ENCODE measurements at regions not wholly inside any gene's neighbourhood (a gene's known extent, or its start where the extent isn't known, plus 50 kb on each side); places are given as distances from the start of the nearest gene placed in this dataset.
"Not testable (repeated sequence)": the region's sequence is repeated elsewhere in the genome, so short reads cannot be mapped to it uniquely, and the experiment has no call there.

- DNase-seq, result no peak
- in situ Hi-C loops (cut with MboI; ENCODE audit: low pct_unique_long_range_greater_than_20kb, low sequenced_read_pairs), result no loop called here
These were observed 122.7 kb upstream of the NFIA start for GRCh38 chr1:60959701-60960100.

DNA sequence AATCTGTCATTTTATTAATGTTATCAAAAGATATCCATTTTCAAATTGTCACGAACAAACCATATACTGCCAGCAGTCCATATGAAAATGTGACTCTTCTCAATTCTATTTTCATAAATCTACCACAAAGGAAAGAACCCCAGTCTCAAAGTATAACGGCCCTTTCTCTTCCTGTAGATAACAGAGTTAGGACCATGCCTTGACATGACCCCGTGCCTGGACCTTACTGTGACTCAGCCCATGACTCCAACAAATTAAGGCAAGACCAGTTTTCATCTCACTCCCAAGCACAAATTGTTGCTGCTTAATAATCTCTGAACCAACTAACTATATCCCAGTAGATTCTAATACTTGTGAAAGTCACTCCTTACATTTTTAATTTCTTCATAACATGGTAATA, 124.4 kb upstream of the NFIA start:
- no peak for DNase-seq
- in situ Hi-C loops (cut with MboI; ENCODE audit: low pct_unique_long_range_greater_than_20kb, low sequenced_read_pairs), result no loop called here

DNA sequence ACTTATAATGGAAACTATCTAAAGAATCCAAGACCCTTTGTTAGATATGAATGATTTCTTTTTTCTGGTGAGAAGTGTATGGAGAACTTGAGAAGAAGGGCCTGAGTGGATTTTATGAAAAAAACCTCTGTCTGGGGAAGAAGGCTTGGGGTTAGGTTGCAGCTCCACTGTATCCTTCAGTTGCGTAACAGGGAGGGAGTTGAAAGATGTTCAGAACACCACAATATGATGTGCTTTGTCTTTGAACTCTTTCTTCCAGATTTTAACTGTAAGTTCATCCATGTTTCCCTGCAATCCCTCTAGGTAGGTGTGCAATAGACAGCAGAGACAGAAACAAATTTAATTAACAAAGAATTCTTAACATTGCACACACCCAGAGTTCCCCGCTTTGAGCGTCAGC, 125.8 kb upstream of the NFIA start:
- in situ Hi-C loops (cut with MboI; ENCODE audit: low pct_unique_long_range_greater_than_20kb, low sequenced_read_pairs), result no loop called here
- DNase-seq, result no peak

DNA sequence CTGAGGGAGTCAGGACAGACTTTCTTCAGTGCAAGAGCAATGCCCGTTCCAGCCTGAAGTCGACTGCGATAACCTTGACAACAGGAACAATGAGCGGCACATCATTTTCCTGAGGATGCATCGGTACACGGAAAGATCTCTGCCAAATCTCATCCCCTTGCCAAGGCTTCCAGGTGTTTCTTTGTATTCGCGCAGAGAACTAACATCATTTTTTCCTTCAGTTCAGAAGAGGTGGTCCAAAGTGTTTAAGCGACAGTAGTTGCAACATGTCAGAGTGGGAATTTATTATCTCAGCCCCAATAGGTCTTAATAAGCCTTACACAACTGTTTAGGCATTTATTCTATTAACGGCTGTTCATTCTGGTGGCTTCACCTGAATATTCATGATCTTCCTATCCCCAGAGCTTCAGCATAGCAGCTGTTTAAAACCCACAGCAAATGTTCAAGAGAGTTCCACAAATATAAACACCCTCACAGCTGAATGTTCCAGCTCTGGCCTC, 129.7 kb upstream of the NFIA start:
- in situ Hi-C loops (cut with MboI; ENCODE audit: low pct_unique_long_range_greater_than_20kb, low sequenced_read_pairs), result no loop called here

DNA sequence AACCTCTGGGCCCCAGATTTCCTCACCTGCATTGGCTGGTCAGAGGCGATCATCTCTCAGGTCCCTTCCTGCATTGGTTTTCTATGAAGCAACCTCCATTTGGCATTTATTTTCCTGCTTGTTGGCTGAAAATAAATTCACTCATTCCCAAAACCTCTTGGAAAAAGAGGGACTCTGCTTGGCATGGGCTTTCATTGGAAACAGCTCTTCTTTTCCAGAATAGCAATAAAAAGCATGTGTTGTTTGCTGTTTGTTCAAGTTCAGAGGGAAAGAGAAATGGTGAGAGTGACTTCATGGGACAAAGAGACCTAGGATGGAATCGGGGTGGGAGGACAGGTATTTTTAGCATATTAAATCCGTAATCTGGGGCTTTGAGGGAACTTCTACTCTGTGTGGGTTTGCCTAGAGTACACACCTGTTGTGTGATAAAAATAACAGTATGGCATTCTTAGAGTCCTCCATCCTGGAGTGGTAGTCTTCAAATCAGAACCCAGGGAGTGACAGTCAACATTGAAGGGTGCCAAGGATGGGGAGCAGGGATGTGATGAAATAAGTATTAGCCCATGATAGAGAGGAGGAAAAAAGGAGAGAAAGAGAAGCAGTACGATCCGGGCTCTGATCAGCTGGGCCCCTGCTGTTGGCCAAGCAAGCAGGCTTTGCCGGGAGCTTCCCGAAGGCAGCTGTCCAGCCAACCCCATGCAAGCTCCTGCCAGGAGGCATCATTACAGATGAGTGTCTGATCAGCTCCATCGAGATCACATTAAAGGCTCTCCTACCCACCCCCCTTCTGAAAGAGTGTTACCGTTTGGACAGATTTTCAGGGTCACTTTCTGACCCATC, 131.9 kb upstream of the NFIA start:
- DNase-seq, result no peak
- in situ Hi-C loops (cut with MboI; ENCODE audit: low pct_unique_long_range_greater_than_20kb, low sequenced_read_pairs), result no loop called here

More for the DNA sequence above, 129.7 kb upstream of the NFIA start:
- no peak for DNase-seq

- in situ Hi-C loops (cut with MboI; ENCODE audit: low pct_unique_long_range_greater_than_20kb, low sequenced_read_pairs), result no loop called here
- DNase-seq, result no peak
These were observed 132.5 kb upstream of the NFIA start for GRCh38 chr1:60949826-60950197.

DNA sequence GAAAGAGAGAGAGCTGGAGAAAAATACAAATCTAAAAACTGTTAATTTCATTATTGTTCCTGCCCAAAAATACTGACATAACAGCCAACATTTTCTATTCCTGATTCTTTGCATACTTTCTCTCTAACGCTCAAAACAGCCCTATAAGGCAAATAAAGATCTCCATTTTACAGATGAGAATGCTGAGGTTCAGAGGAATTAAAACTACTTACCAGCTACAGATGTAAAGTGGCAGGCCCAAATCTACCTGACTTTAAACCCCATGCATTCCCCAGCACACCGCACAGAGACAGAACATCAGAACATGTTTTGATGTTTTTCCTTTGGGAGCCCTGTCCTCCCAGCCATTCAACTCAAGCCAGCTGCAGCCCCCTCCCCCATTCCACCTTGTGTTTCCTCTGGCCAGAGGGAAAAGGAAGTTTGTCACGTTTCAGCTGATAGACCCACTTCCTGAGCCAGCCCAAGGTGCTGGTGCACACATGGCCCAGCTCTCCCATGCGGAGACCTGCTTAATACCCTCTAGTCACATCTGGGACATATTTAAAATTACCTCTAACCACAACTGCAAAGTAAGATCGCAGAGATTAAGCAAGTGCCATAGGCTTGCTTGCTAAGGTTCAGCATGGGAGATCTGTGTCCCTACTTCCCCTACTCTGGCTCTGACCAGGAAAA, 133.1 kb upstream of the NFIA start:
- peak; percentile 39 for DNase-seq
- in situ Hi-C loops (cut with MboI; ENCODE audit: low pct_unique_long_range_greater_than_20kb, low sequenced_read_pairs), result no loop called here

DNA sequence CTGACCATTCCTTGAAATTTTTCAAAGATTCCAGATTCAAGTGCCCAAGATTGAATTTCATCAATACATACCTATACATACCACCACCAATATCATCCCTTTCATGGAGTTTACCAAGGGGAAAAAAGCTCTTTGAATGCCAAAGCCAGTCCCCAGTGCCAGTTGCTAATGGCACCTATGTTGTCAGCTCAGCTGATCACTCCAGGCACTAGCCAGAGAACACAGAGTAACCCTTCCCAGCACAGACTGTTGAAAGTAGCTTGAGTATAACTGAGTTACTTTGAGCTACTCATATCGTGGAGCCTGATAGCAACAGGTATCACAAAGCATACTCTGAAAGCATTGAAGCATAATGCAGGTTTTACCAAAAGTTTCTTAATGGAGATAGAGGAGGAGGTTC, 133.9 kb upstream of the NFIA start:
- in situ Hi-C loops (cut with MboI; ENCODE audit: low pct_unique_long_range_greater_than_20kb, low sequenced_read_pairs), result no loop called here
- DNase-seq, result no peak

- in situ Hi-C loops (cut with MboI; ENCODE audit: low pct_unique_long_range_greater_than_20kb, low sequenced_read_pairs), result no loop called here
- DNase-seq, result no peak
These were observed 135.0 kb upstream of the NFIA start for GRCh38 chr1:60947367-60947766.

- DNase-seq, result no peak
- in situ Hi-C loops (cut with MboI; ENCODE audit: low pct_unique_long_range_greater_than_20kb, low sequenced_read_pairs), result no loop called here
These were observed 139.3 kb upstream of the NFIA start for GRCh38 chr1:60942896-60943638.

GRCh38 chr1:60942291-60942690, 140.1 kb upstream of the NFIA start:
- in situ Hi-C loops (cut with MboI; ENCODE audit: low pct_unique_long_range_greater_than_20kb, low sequenced_read_pairs), result no loop called here

GRCh38 chr1:60940685-60941084, 141.7 kb upstream of the NFIA start:
- DNase-seq; in situ Hi-C loops (cut with MboI; ENCODE audit: low pct_unique_long_range_greater_than_20kb, low sequenced_read_pairs): not testable (repeated sequence)

More at GRCh38 chr1:60942291-60942690, 140.1 kb upstream of the NFIA start:
- DNase-seq, result no peak

GRCh38 chr1:60937720-60938119, 144.6 kb upstream of the NFIA start:
- no peak for DNase-seq
- in situ Hi-C loops (cut with MboI; ENCODE audit: low pct_unique_long_range_greater_than_20kb, low sequenced_read_pairs), result no loop called here

DNA sequence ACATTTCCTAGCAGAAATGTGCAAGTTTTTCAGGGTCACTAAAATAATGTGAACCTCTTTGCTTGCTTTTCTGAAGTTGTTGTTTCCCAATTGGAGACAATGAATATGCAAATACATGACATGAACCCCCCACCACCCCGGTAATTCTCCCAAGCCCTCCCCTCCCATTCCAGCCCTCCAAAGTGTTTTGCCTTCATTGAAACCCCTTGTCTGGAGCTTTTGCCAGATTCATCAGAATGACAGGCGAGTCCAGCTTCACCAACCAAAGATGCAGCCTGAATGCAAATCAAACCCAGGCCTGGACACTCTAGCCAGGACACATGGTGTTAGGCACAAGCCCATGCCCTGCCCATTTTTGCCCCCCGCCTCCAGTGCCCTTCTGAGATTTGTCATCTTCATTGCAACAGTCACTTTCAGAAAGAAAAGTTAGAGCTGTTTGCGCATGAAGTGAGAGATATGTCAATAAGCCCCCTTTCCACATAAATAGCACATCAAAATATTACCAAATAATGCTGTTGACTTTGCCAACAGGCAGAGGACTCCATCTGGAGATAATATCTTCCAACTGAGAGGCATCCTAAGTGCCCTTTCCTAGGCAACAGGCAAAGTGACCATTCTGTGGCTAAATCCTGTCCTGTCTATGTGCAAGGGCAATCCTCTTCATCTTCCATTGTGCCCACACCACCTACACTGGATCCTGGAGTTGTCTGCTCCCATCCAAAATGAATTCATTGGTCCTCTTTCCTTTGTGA, 145.6 kb upstream of the NFIA start:
- in situ Hi-C loops (cut with MboI; ENCODE audit: low pct_unique_long_range_greater_than_20kb, low sequenced_read_pairs), result no loop called here
- no peak for DNase-seq

- DNase-seq, result no peak
- in situ Hi-C loops (cut with MboI; ENCODE audit: low pct_unique_long_range_greater_than_20kb, low sequenced_read_pairs), result no loop called here
These were observed 146.2 kb upstream of the NFIA start for GRCh38 chr1:60936163-60936562.

GRCh38 chr1:60935599-60936110, 146.7 kb upstream of the NFIA start:
- no peak for DNase-seq
- in situ Hi-C loops (cut with MboI; ENCODE audit: low pct_unique_long_range_greater_than_20kb, low sequenced_read_pairs), result no loop called here

- no peak for DNase-seq
- in situ Hi-C loops (cut with MboI; ENCODE audit: low pct_unique_long_range_greater_than_20kb, low sequenced_read_pairs), result no loop called here
These were observed 152.2 kb upstream of the NFIA start for GRCh38 chr1:60930130-60930529.

DNA sequence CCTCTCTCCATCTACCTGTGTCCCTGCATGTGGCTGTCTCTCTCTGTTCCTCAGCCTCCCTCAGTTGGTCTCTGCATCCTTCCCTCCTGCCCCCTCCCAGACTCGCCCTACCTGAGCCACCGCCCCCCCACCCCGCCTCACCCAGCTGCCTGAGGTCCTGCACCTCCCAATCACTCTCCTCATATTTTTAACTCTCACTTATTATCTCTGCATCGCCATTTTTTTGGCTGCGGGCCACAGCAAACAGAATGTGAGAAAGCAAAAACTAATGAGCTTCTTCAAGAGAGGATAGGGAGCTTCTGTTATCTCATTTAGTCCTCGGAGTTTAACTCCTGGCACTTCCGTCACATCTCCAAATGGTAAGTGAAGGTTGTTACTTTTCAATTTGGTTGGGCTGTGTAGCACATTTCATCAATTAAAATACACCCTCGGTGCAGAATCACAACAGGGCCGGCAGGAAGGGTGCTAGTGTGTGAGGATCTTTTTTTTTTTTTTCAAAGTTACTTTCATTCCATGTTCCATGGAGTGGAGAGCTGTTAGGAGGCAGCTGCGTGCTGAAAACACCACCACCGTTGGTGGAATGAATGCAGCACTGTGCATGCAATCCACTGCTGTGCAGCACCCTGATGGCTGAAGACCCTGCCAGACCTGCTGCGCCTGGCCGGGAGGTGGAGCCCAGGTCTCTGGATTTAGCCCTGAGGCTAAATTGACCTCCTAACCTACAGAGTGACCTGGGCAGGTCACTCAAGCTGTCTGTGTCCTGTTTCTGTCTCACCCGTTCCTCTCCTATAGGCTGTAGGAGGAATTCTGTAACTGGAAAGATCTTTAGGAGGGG, 157.2 kb upstream of the NFIA start:
- in situ Hi-C loops (cut with MboI; ENCODE audit: low pct_unique_long_range_greater_than_20kb, low sequenced_read_pairs), result no loop called here
- no peak for DNase-seq

Data from KBM-7 (cell line).